ENCODE measurements at regions not wholly inside any gene's neighbourhood (a gene's known extent, or its start where the extent isn't known, plus 50 kb on each side); places are given as distances from the start of the nearest gene placed in this dataset.

- DNase-seq (ENCODE audit: low read depth in 4 of 4, low spot score in 2 of 4), result no peak
Measured at GRCh38 chr6:111984516-111985201, 69.2 kb upstream of the CCN6 start.

- DNase-seq (ENCODE audit: low read depth in 4 of 4, low spot score in 2 of 4), result no peak
Measured at GRCh38 chr6:111985202-111985731, 68.6 kb upstream of the CCN6 start.

- DNase-seq (ENCODE audit: low read depth in 4 of 4, low spot score in 2 of 4), result no peak
Measured at GRCh38 chr6:111986651-111987050, 67.3 kb upstream of the CCN6 start.

- DNase-seq (ENCODE audit: low read depth in 4 of 4, low spot score in 2 of 4), result no peak
Measured at GRCh38 chr6:111987295-111987694, 66.6 kb upstream of the CCN6 start.

- no peak for DNase-seq (ENCODE audit: low read depth in 4 of 4, low spot score in 2 of 4)
Measured at GRCh38 chr6:111988926-111989325, 65.0 kb upstream of the CCN6 start.

GRCh38 chr6:111989743-111990142 lies 64.2 kb upstream of the CCN6 start:
- no peak for DNase-seq (ENCODE audit: low read depth in 4 of 4, low spot score in 2 of 4)

- no peak for DNase-seq (ENCODE audit: low read depth in 4 of 4, low spot score in 2 of 4)
Measured at GRCh38 chr6:111990214-111990613, 63.7 kb upstream of the CCN6 start.

GRCh38 chr6:111992851-111993250 lies 61.1 kb upstream of the CCN6 start:
- DNase-seq (ENCODE audit: low read depth in 4 of 4, low spot score in 2 of 4), result no peak

- DNase-seq (ENCODE audit: low read depth in 4 of 4, low spot score in 2 of 4), result no peak
Measured at GRCh38 chr6:111993342-111993741, 60.6 kb upstream of the CCN6 start.

GRCh38 chr6:111994791-111995190 lies 59.1 kb upstream of the CCN6 start:
- no peak for DNase-seq (ENCODE audit: low read depth in 4 of 4, low spot score in 2 of 4)

GRCh38 chr6:111995404-111995803 lies 58.5 kb upstream of the CCN6 start:
- no peak for DNase-seq (ENCODE audit: low read depth in 4 of 4, low spot score in 2 of 4)

GRCh38 chr6:111996144-111996865 lies 57.6 kb upstream of the CCN6 start:
- no peak for DNase-seq (ENCODE audit: low read depth in 4 of 4, low spot score in 2 of 4)

GRCh38 chr6:111997078-111997852 lies 56.6 kb upstream of the CCN6 start:
- DNase-seq (ENCODE audit: low read depth in 4 of 4, low spot score in 2 of 4), result peak in 3 of 4 donors; percentile 54 to 75 (median 70)

- no peak for DNase-seq (ENCODE audit: low read depth in 4 of 4, low spot score in 2 of 4)
Measured at GRCh38 chr6:111997853-111998208, 56.1 kb upstream of the CCN6 start.

GRCh38 chr6:112002307-112002706 lies 51.6 kb upstream of the CCN6 start:
- no peak for DNase-seq (ENCODE audit: low read depth in 4 of 4, low spot score in 2 of 4)
